ENCODE measurements at regions not wholly inside any gene's neighbourhood (a gene's known extent, or its start where the extent isn't known, plus 50 kb on each side); places are given as distances from the start of the nearest gene placed in this dataset.

DNA sequence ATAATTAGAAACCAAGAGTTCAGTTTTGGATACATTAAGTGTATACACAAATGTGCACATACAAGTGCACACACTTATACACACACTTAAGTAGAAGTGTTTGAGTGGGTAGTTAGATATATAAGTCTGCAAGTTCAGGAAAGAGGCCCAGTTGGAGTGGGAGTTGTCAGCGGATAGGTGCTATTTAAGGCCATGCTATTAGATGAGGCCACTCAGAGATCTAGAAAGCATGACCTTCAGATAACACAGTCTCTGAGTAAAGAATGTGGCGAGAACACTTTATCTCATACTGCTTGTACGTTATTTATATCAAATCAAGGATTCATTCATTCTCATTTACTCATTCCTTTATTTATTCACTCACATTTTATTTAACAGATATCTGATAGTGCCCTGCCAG, 206.2 kb downstream of the POSTN start:
- TF ChIP-seq EZH2 (IDR thresholded peaks at IDR 0.05) = no peak
- no peak for TF ChIP-seq POLR2A (IDR thresholded peaks at IDR 0.05; ENCODE audit: borderline replicate concordance, extremely low read depth, insufficient read depth, insufficient read length)
- TF ChIP-seq, protein P1, sequence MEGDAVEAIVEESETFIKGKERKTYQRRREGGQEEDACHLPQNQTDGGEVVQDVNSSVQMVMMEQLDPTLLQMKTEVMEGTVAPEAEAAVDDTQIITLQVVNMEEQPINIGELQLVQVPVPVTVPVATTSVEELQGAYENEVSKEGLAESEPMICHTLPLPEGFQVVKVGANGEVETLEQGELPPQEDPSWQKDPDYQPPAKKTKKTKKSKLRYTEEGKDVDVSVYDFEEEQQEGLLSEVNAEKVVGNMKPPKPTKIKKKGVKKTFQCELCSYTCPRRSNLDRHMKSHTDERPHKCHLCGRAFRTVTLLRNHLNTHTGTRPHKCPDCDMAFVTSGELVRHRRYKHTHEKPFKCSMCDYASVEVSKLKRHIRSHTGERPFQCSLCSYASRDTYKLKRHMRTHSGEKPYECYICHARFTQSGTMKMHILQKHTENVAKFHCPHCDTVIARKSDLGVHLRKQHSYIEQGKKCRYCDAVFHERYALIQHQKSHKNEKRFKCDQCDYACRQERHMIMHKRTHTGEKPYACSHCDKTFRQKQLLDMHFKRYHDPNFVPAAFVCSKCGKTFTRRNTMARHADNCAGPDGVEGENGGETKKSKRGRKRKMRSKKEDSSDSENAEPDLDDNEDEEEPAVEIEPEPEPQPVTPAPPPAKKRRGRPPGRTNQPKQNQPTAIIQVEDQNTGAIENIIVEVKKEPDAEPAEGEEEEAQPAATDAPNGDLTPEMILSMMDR (IDR thresholded peaks at IDR 0.05 in 2 of 3, conservative IDR thresholded peaks at IDR 0.05 in 1 of 3; ENCODE audit: borderline replicate concordance in 1 of 3, insufficient read depth in 1 of 3, low read depth in 2 of 3, low read length in 2 of 3) = no peak
- TF ChIP-seq, protein P2, sequence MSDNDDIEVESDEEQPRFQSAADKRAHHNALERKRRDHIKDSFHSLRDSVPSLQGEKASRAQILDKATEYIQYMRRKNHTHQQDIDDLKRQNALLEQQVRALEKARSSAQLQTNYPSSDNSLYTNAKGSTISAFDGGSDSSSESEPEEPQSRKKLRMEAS (IDR thresholded peaks at IDR 0.05) = no peak
- TF ChIP-seq SIN3A (IDR thresholded peaks at IDR 0.05; ENCODE audit: low read depth) = no peak
- TF ChIP-seq, protein P3, sequence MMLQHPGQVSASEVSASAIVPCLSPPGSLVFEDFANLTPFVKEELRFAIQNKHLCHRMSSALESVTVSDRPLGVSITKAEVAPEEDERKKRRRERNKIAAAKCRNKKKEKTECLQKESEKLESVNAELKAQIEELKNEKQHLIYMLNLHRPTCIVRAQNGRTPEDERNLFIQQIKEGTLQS (IDR thresholded peaks at IDR 0.05) = no peak
- TF ChIP-seq, protein P4, sequence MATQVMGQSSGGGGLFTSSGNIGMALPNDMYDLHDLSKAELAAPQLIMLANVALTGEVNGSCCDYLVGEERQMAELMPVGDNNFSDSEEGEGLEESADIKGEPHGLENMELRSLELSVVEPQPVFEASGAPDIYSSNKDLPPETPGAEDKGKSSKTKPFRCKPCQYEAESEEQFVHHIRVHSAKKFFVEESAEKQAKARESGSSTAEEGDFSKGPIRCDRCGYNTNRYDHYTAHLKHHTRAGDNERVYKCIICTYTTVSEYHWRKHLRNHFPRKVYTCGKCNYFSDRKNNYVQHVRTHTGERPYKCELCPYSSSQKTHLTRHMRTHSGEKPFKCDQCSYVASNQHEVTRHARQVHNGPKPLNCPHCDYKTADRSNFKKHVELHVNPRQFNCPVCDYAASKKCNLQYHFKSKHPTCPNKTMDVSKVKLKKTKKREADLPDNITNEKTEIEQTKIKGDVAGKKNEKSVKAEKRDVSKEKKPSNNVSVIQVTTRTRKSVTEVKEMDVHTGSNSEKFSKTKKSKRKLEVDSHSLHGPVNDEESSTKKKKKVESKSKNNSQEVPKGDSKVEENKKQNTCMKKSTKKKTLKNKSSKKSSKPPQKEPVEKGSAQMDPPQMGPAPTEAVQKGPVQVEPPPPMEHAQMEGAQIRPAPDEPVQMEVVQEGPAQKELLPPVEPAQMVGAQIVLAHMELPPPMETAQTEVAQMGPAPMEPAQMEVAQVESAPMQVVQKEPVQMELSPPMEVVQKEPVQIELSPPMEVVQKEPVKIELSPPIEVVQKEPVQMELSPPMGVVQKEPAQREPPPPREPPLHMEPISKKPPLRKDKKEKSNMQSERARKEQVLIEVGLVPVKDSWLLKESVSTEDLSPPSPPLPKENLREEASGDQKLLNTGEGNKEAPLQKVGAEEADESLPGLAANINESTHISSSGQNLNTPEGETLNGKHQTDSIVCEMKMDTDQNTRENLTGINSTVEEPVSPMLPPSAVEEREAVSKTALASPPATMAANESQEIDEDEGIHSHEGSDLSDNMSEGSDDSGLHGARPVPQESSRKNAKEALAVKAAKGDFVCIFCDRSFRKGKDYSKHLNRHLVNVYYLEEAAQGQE (IDR thresholded peaks at IDR 0.05; ENCODE audit: low read depth) = no peak
- no peak for TF ChIP-seq SRF (IDR thresholded peaks at IDR 0.05; ENCODE audit: low read depth)
- no peak for TF ChIP-seq CEBPB (IDR thresholded peaks at IDR 0.05; ENCODE audit: low read depth)
- TF ChIP-seq, protein P5, sequence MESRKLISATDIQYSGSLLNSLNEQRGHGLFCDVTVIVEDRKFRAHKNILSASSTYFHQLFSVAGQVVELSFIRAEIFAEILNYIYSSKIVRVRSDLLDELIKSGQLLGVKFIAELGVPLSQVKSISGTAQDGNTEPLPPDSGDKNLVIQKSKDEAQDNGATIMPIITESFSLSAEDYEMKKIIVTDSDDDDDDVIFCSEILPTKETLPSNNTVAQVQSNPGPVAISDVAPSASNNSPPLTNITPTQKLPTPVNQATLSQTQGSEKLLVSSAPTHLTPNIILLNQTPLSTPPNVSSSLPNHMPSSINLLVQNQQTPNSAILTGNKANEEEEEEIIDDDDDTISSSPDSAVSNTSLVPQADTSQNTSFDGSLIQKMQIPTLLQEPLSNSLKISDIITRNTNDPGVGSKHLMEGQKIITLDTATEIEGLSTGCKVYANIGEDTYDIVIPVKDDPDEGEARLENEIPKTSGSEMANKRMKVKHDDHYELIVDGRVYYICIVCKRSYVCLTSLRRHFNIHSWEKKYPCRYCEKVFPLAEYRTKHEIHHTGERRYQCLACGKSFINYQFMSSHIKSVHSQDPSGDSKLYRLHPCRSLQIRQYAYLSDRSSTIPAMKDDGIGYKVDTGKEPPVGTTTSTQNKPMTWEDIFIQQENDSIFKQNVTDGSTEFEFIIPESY (IDR thresholded peaks at IDR 0.05; ENCODE audit: extremely low read depth, insufficient replicate concordance, low read length) = no peak

Measured in HCT116 (cell line).